ENCODE measurements at regions not wholly inside any gene's neighbourhood (a gene's known extent, or its start where the extent isn't known, plus 50 kb on each side); places are given as distances from the start of the nearest gene placed in this dataset.
A peak's percentile ranks its signal among the peaks of the same experiment; 100 is the strongest.

GRCh38 chr4:146058531-146058930, 117.0 kb upstream of the LSM6 start:
- POLR2A ChIA-PET = no interaction called here
- CTCF ChIA-PET = no interaction called here
- no peak for TF ChIP-seq CTCF (IDR thresholded peaks at IDR 0.05; ENCODE audit: insufficient read depth, low read depth, low read length)
- DNase-seq (ENCODE audit: low read depth) = no peak
- Histone ChIP-seq H3K36me3 (ENCODE audit: control insufficient read depth, insufficient read depth, low read length) (no peaks in the 10 kb centered on the region), H3K4me3 (ENCODE audit: low read depth, low read length) (no peak overlapping the region), H3K27me3 (ENCODE audit: control insufficient read depth, insufficient read depth, low read length) (no peaks in the 10 kb centered on the region)

- H3K27me3 ChIP-seq (ENCODE audit: control insufficient read depth, insufficient read depth, low read length) = no peaks in the 10 kb centered on the region
- no peak overlapping the region for H3K4me3 ChIP-seq (ENCODE audit: low read depth, low read length)
- DNase-seq (ENCODE audit: low read depth) = no peak
- ChIA-PET CTCF (no interaction called here), POLR2A (no interaction called here)
- no peak for TF ChIP-seq CTCF (IDR thresholded peaks at IDR 0.05; ENCODE audit: insufficient read depth, low read depth, low read length)
- no peaks in the 10 kb centered on the region for H3K36me3 ChIP-seq (ENCODE audit: control insufficient read depth, insufficient read depth, low read length)
Observed at GRCh38 chr4:146054676-146055075, 116.1 kb upstream of the ZNF827 start.

GRCh38 chr4:146053891-146054290, 115.3 kb upstream of the ZNF827 start:
- H3K4me3 ChIP-seq (ENCODE audit: low read depth, low read length) = no peak overlapping the region
- no peaks in the 10 kb centered on the region for H3K27me3 ChIP-seq (ENCODE audit: control insufficient read depth, insufficient read depth, low read length)
- CTCF ChIA-PET = no interaction called here
- POLR2A ChIA-PET = no interaction called here
- DNase-seq (ENCODE audit: low read depth) = no peak
- no peaks in the 10 kb centered on the region for H3K36me3 ChIP-seq (ENCODE audit: control insufficient read depth, insufficient read depth, low read length)
- no peak for TF ChIP-seq CTCF (IDR thresholded peaks at IDR 0.05; ENCODE audit: insufficient read depth, low read depth, low read length)

- no peaks in the 10 kb centered on the region for H3K27me3 ChIP-seq (ENCODE audit: control insufficient read depth, insufficient read depth, low read length)
- ChIA-PET CTCF (interaction anchor here (0.8 to 1.2 kb wide), 3 partner anchors 20 to 121 kb away, joined by 3 to 4 read pairs (median 3); no protein-coding TSS in a partner anchor), POLR2A (no interaction called here)
- DNase-seq (ENCODE audit: low read depth) = peak; percentile 30
- H3K4me3 ChIP-seq (ENCODE audit: low read depth, low read length) = no peak overlapping the region
- no peaks in the 10 kb centered on the region for H3K36me3 ChIP-seq (ENCODE audit: control insufficient read depth, insufficient read depth, low read length)
- no peak for TF ChIP-seq CTCF (IDR thresholded peaks at IDR 0.05; ENCODE audit: insufficient read depth, low read depth, low read length)
Observed at GRCh38 chr4:146051728-146052391, 113.2 kb upstream of the ZNF827 start.

GRCh38 chr4:146051223-146051622, 112.6 kb upstream of the ZNF827 start:
- no peak for DNase-seq (ENCODE audit: low read depth)
- POLR2A ChIA-PET = no interaction called here
- Histone ChIP-seq H3K4me3 (ENCODE audit: low read depth, low read length) (no peak overlapping the region), H3K27me3 (ENCODE audit: control insufficient read depth, insufficient read depth, low read length) (no peaks in the 10 kb centered on the region), H3K36me3 (ENCODE audit: control insufficient read depth, insufficient read depth, low read length) (no peaks in the 10 kb centered on the region)
- CTCF ChIA-PET = interaction anchor here (0.8 to 1.2 kb wide), 4 partner anchors 15 to 121 kb away, joined by 3 to 4 read pairs (median 3); no protein-coding TSS in a partner anchor
- no peak for TF ChIP-seq CTCF (IDR thresholded peaks at IDR 0.05; ENCODE audit: insufficient read depth, low read depth, low read length)
